MM.1S (cell line): ENCODE measurements at regions not wholly inside any gene's neighbourhood (a gene's known extent, or its start where the extent isn't known, plus 50 kb on each side); places are given as distances from the start of the nearest gene placed in this dataset.

Experiments
- DNase-seq: peaks from one replicate; pipeline ENCODE4 v3.0.0-alpha.2; 2015
- H2AFZ ChIP-seq: fragments of 300-600 bp; sonication (generic); 2 replicates; pipeline ENCODE4 v1.6.0; 2016; ENCODE audit warnings: antibody characterized with exemption, low read length
- H3F3A ChIP-seq: fragments of 300-600 bp; sonication (generic); 2 replicates; pipeline ENCODE4 v1.6.1; 2016; ENCODE audit warnings: mild to moderate bottlenecking, antibody characterized with exemption, low read length, moderate library complexity, mixed read lengths; ENCODE audit not compliant: insufficient read depth
- H3K27ac ChIP-seq: fragments of 300-600 bp; sonication (generic); 2 replicates; pipeline ENCODE4 v1.5.1; 2016; ENCODE audit warnings: mild to moderate bottlenecking, low read length
- H3K27me3 ChIP-seq: fragments of 300-600 bp; sonication (generic); replicated peaks from 2 replicates; pipeline ENCODE4 v1.6.0; 2016; ENCODE audit warnings: low read length; ENCODE audit not compliant: insufficient read depth
- H3K36me3 ChIP-seq: fragments of 300-600 bp; sonication (generic); replicated peaks from 2 replicates; pipeline ENCODE4 v1.6.1; 2016; ENCODE audit warnings: mild to moderate bottlenecking, low read length, mixed read lengths; ENCODE audit not compliant: insufficient read depth
- H3K4me1 ChIP-seq: fragments of 300-600 bp; sonication (generic); 2 replicates; pipeline ENCODE4 v1.6.1; 2016; ENCODE audit warnings: low read length, mixed read lengths
- H3K4me2 ChIP-seq: fragments of 300-600 bp; sonication (generic); 2 replicates; pipeline ENCODE4 v1.6.0; 2016; ENCODE audit warnings: low read depth, low read length
- H3K4me3 ChIP-seq: fragments of 300-600 bp; sonication (generic); 2 replicates; pipeline ENCODE4 v1.5.1; 2016; ENCODE audit warnings: low read length, mixed read lengths
- H3K79me2 ChIP-seq: fragments of 300-600 bp; sonication (generic); 2 replicates; pipeline ENCODE4 v1.6.1; 2016; ENCODE audit warnings: mixed run types, low read length, mixed read lengths
- H3K9ac ChIP-seq: fragments of 300-600 bp; sonication (generic); 2 replicates; pipeline ENCODE4 v1.6.1; 2016; ENCODE audit warnings: low read length, mixed read lengths
- H3K9me2 ChIP-seq: fragments of 300-600 bp; sonication (generic); replicated peaks from 2 replicates; pipeline ENCODE4 v1.6.1; 2016; ENCODE audit warnings: mild to moderate bottlenecking, low read length, mixed read lengths; ENCODE audit not compliant: insufficient read depth
- H3K9me3 ChIP-seq: fragments of 300-600 bp; sonication (generic); replicated peaks from 2 replicates; pipeline ENCODE4 v1.6.1; 2016; ENCODE audit warnings: mild to moderate bottlenecking, low read length, mixed read lengths; ENCODE audit not compliant: insufficient read depth
- H4K20me1 ChIP-seq: fragments of 300-600 bp; sonication (generic); 2 replicates; pipeline ENCODE4 v1.6.1; 2016; ENCODE audit warnings: mild to moderate bottlenecking, low read length, moderate library complexity, mixed read lengths; ENCODE audit not compliant: insufficient read depth
- CTCF ChIP-seq: fragments of 300-600 bp; sonication (generic); IDR thresholded peaks from 2 replicates; pipeline ENCODE4 v1.5.1; 2016; ENCODE audit warnings: antibody characterized with exemption, low read length, mixed read lengths
- EZH2 ChIP-seq: fragments of 300-600 bp; sonication (generic); optimal IDR thresholded peaks from 2 replicates; pipeline ENCODE3; 2017; ENCODE audit warnings: low read depth, mild to moderate bottlenecking, antibody characterized with exemption, low read length, mixed read lengths
- EZH2phosphoT487 ChIP-seq: fragments of 300-600 bp; sonication (generic); IDR thresholded peaks from 2 replicates; pipeline ENCODE4 v1.6.1; 2018; ENCODE audit warnings: antibody characterized with exemption, low read length

GRCh38 chr17:51435641-51436091, 175.3 kb downstream of the UTP18 start:
- Histone ChIP-seq H3K4me1 (no peaks in the 10 kb centered on the region), H3K36me3 (no peaks in the 10 kb centered on the region), H3K9ac (no peak overlapping the region), H3K9me2 (no peaks in the 10 kb centered on the region), H3K27ac (no peak overlapping the region), H3K4me2 (no peak overlapping the region), H3K9me3 (no peaks in the 10 kb centered on the region), H2AFZ (no peak overlapping the region), H3K79me2 (no peaks in the 10 kb centered on the region), H3F3A (no peaks in the 10 kb centered on the region), H4K20me1 (no peaks in the 10 kb centered on the region), H3K27me3 (no peaks in the 10 kb centered on the region), H3K4me3 (no peak overlapping the region)
- DNase-seq = no peak
- peak; percentile 29 for TF ChIP-seq CTCF
- no peak for TF ChIP-seq EZH2phosphoT487
- no peak for TF ChIP-seq EZH2

GRCh38 chr17:51439395-51440229, 179.3 kb downstream of the UTP18 start:
- no peaks in the 10 kb centered on the region for H3K36me3 ChIP-seq
- TF ChIP-seq CTCF = no peak
- no peak for TF ChIP-seq EZH2
- TF ChIP-seq EZH2phosphoT487 = no peak
- no peaks in the 10 kb centered on the region for H3K4me1 ChIP-seq
- no peaks in the 10 kb centered on the region for H3K79me2 ChIP-seq
- no peaks in the 10 kb centered on the region for H3K27me3 ChIP-seq
- no peaks in the 10 kb centered on the region for H3F3A ChIP-seq
- no peaks in the 10 kb centered on the region for H4K20me1 ChIP-seq
- DNase-seq = no peak
- H3K9me2 ChIP-seq = no peaks in the 10 kb centered on the region
- no peak overlapping the region for H3K4me2 ChIP-seq
- no peak overlapping the region for H3K27ac ChIP-seq
- no peak overlapping the region for H3K9ac ChIP-seq
- H2AFZ ChIP-seq = no peak overlapping the region
- H3K9me3 ChIP-seq = no peaks in the 10 kb centered on the region
- H3K4me3 ChIP-seq = no peak overlapping the region

- H3K9me2 ChIP-seq = no peaks in the 10 kb centered on the region
- no peaks in the 10 kb centered on the region for H3K36me3 ChIP-seq
Measured at GRCh38 chr17:51441431-51441830, 181.1 kb downstream of the UTP18 start.

More at GRCh38 chr17:51441431-51441830, 181.1 kb downstream of the UTP18 start:
- no peak overlapping the region for H3K4me2 ChIP-seq
- H3F3A ChIP-seq = no peaks in the 10 kb centered on the region
- no peaks in the 10 kb centered on the region for H3K4me1 ChIP-seq
- no peak overlapping the region for H3K27ac ChIP-seq
- H3K4me3 ChIP-seq = no peak overlapping the region
- DNase-seq = no peak
- no peak overlapping the region for H3K9ac ChIP-seq
- H2AFZ ChIP-seq = no peak overlapping the region
- H3K27me3 ChIP-seq = no peaks in the 10 kb centered on the region
- H3K79me2 ChIP-seq = no peaks in the 10 kb centered on the region
- no peaks in the 10 kb centered on the region for H4K20me1 ChIP-seq
- no peak for TF ChIP-seq EZH2
- no peak for TF ChIP-seq EZH2phosphoT487
- no peak for TF ChIP-seq CTCF
- H3K9me3 ChIP-seq = no peaks in the 10 kb centered on the region
